ENCODE measurements at regions not wholly inside any gene's neighbourhood (a gene's known extent, or its start where the extent isn't known, plus 50 kb on each side); places are given as distances from the start of the nearest gene placed in this dataset.
"Not testable (repeated sequence)": the region's sequence is repeated elsewhere in the genome, so short reads cannot be mapped to it uniquely, and the experiment has no call there.

- Histone ChIP-seq H3K9ac (ENCODE audit: extremely low read depth, low read length, poor library complexity, severe bottlenecking) (no peak overlapping the region), H3K36me3 (ENCODE audit: control insufficient read depth, insufficient read depth, low read length) (no peaks in the 10 kb centered on the region), H3K4me1 (ENCODE audit: control insufficient read depth, insufficient read depth, low read length) (no peaks in the 10 kb centered on the region), H3K27me3 (ENCODE audit: control insufficient read depth, insufficient read depth, low read length, poor library complexity, severe bottlenecking) (no peaks in the 10 kb centered on the region), H3K27ac (ENCODE audit: low read depth, low read length) (no peak overlapping the region), H3K4me3 (ENCODE audit: low read length) (no peak overlapping the region), H3K9me3 (ENCODE audit: control insufficient read depth, low read length) (no peaks in the 10 kb centered on the region)
- Mint-ChIP-seq H3K9me3 (no peaks in the 10 kb centered on the region), H3K4me3 (no peak overlapping the region), H3K36me3 (ENCODE audit: low read depth) (no peaks in the 10 kb centered on the region), H3K27me3 (ENCODE audit: insufficient read depth) (no peaks in the 10 kb centered on the region), H3K4me1 (peaks cover 41% of the 10 kb centered on the region), H3K27ac (no peak overlapping the region)
- WGBS, 2 experiments (ENCODE audit: insufficient coverage in 1 of 2, insufficient read length in 1 of 2): 96 to 100% methylated on average over 1 to 2 of the region's 2 CpGs
- no peak for TF ChIP-seq CTCF (conservative IDR thresholded peaks at IDR 0.05)
- no peak for DNase-seq
Observed at GRCh38 chr22:17284466-17284865, 65.2 kb upstream of the ADA2 start.

- H3K9me3 Mint-ChIP-seq; H3K4me1 ChIP-seq (ENCODE audit: control insufficient read depth, insufficient read depth, low read length); H3K9ac ChIP-seq (ENCODE audit: extremely low read depth, low read length, poor library complexity, severe bottlenecking); H3K4me3 Mint-ChIP-seq; H3K36me3 Mint-ChIP-seq (ENCODE audit: low read depth); H3K27me3 Mint-ChIP-seq (ENCODE audit: insufficient read depth); H3K4me3 ChIP-seq (ENCODE audit: low read length); H3K27ac ChIP-seq (ENCODE audit: low read depth, low read length); H3K27ac Mint-ChIP-seq; H3K9me3 ChIP-seq (ENCODE audit: control insufficient read depth, low read length); H3K27me3 ChIP-seq (ENCODE audit: control insufficient read depth, insufficient read depth, low read length, poor library complexity, severe bottlenecking); H3K36me3 ChIP-seq (ENCODE audit: control insufficient read depth, insufficient read depth, low read length): not testable (repeated sequence)
- H3K4me1 Mint-ChIP-seq: peaks cover 40% of the 10 kb centered on the region
- 92 to 94% methylated on average over 6 to 10 of the region's 10 CpGs for WGBS, 2 experiments (ENCODE audit: insufficient coverage in 1 of 2, insufficient read length in 1 of 2)
- peak; percentile 25 for DNase-seq
Observed at GRCh38 chr22:17283865-17284264, 64.6 kb upstream of the ADA2 start.

- no peak overlapping the region for H3K4me3 ChIP-seq (ENCODE audit: low read length)
- WGBS, 2 experiments (ENCODE audit: insufficient coverage in 1 of 2, insufficient read length in 1 of 2): 75 to 97% methylated on average over 3 to 4 of the region's 4 CpGs
- Mint-ChIP-seq H3K4me3 (no peak overlapping the region), H3K36me3 (ENCODE audit: low read depth) (no peaks in the 10 kb centered on the region), H3K4me1 (peaks cover 36% of the 10 kb centered on the region), H3K9me3 (no peaks in the 10 kb centered on the region), H3K27ac (no peak overlapping the region), H3K27me3 (ENCODE audit: insufficient read depth) (no peaks in the 10 kb centered on the region)
- no peak overlapping the region for H3K9ac ChIP-seq (ENCODE audit: extremely low read depth, low read length, poor library complexity, severe bottlenecking)
- no peaks in the 10 kb centered on the region for H3K4me1 ChIP-seq (ENCODE audit: control insufficient read depth, insufficient read depth, low read length)
- no peaks in the 10 kb centered on the region for H3K9me3 ChIP-seq (ENCODE audit: control insufficient read depth, low read length)
- DNase-seq: peak; percentile 68
- no peak overlapping the region for H3K27ac ChIP-seq (ENCODE audit: low read depth, low read length)
- TF ChIP-seq CTCF (conservative IDR thresholded peaks at IDR 0.05): peak; percentile 66
- H3K36me3 ChIP-seq (ENCODE audit: control insufficient read depth, insufficient read depth, low read length): no peaks in the 10 kb centered on the region
- no peaks in the 10 kb centered on the region for H3K27me3 ChIP-seq (ENCODE audit: control insufficient read depth, insufficient read depth, low read length, poor library complexity, severe bottlenecking)
Observed at GRCh38 chr22:17283423-17283822, 64.2 kb upstream of the ADA2 start.

GRCh38 chr22:17281440-17281841 lies 62.2 kb upstream of the ADA2 start:
- H3K4me3 ChIP-seq (ENCODE audit: low read length): no peak overlapping the region
- no peak overlapping the region for H3K27ac Mint-ChIP-seq
- DNase-seq: peak; percentile 22
- no peaks in the 10 kb centered on the region for H3K36me3 ChIP-seq (ENCODE audit: control insufficient read depth, insufficient read depth, low read length)
- no peaks in the 10 kb centered on the region for H3K27me3 ChIP-seq (ENCODE audit: control insufficient read depth, insufficient read depth, low read length, poor library complexity, severe bottlenecking)
- H3K4me1 Mint-ChIP-seq: peaks cover 22% of the 10 kb centered on the region
- H3K9me3 ChIP-seq (ENCODE audit: control insufficient read depth, low read length): no peaks in the 10 kb centered on the region
- no peaks in the 10 kb centered on the region for H3K4me1 ChIP-seq (ENCODE audit: control insufficient read depth, insufficient read depth, low read length)
- H3K27ac ChIP-seq (ENCODE audit: low read depth, low read length): no peak overlapping the region
- H3K4me3 Mint-ChIP-seq: no peak overlapping the region
- H3K27me3 Mint-ChIP-seq (ENCODE audit: insufficient read depth): no peaks in the 10 kb centered on the region
- no peaks in the 10 kb centered on the region for H3K36me3 Mint-ChIP-seq (ENCODE audit: low read depth)
- no peaks in the 10 kb centered on the region for H3K9me3 Mint-ChIP-seq
- no peak for TF ChIP-seq CTCF (conservative IDR thresholded peaks at IDR 0.05)
- WGBS, 2 experiments (ENCODE audit: insufficient coverage in 1 of 2, insufficient read length in 1 of 2): 97 to 98% methylated on average over 8 of the region's 8 CpGs
- no peak overlapping the region for H3K9ac ChIP-seq (ENCODE audit: extremely low read depth, low read length, poor library complexity, severe bottlenecking)

All from endodermal cell (in vitro differentiated cells).